Mucosa of descending colon (tissue), 3 donors: ENCODE measurements at regions not wholly inside any gene's neighbourhood (a gene's known extent, or its start where the extent isn't known, plus 50 kb on each side); places are given as distances from the start of the nearest gene placed in this dataset.

Experiments used
- ATAC-seq: fragments of 200-7000 bp; cut with Tn5 transposase; one replicate; pipeline ENCODE4 v1.9.1; 2020; ENCODE audit warnings: mild to moderate bottlenecking, moderate library complexity
- DNase-seq, 3 donors: peaks; one replicate each; pipeline ENCODE4 v3.0.0-alpha.2; 2020
- H3K36me3 ChIP-seq: fragments of 200-600 bp; one replicate; pipeline ENCODE4 v1.8.0; 2021; ENCODE audit warnings: low read depth, mild to moderate bottlenecking
- H3K4me1 ChIP-seq: fragments of 200-600 bp; one replicate; pipeline ENCODE4 v1.8.0; 2021; ENCODE audit warnings: low read depth, mild to moderate bottlenecking
- H3K4me3 ChIP-seq: fragments of 200-600 bp; one replicate; pipeline ENCODE4 v1.8.0; 2021; ENCODE audit warnings: mild to moderate bottlenecking
- H3K9me3 ChIP-seq: fragments of 200-600 bp; one replicate; pipeline ENCODE4 v1.8.0; 2021; ENCODE audit warnings: mild to moderate bottlenecking
- CTCF ChIP-seq: fragments of 200-600 bp; IDR thresholded peaks from one replicate; pipeline ENCODE4 v1.8.0; 2022; ENCODE audit warnings: antibody characterized with exemption, mild to moderate bottlenecking
- intact Hi-C, 2 donors: fragments of 100-400 bp; cut with DNase I in 1 of 2; cut with micrococcal nuclease in 1 of 2; formaldehyde crosslinking; loops; one replicate each; pipeline versions ENCODE4 v1.11.0 to v1.11.1; 2022; cut with DNase I, micrococcal nuclease
- donor health status: DM: no; HTN: no; CAD: no; lungs with moderate emphysema.
- donor health status: DM: no; HTN: no; CAD: no.
- donor health status: DM: no; HTN: yes; CAD: no.

- TF ChIP-seq CTCF, result no peak
- intact Hi-C loops, result no loop called here
- no peaks in the 10 kb centered on the region for H3K36me3 ChIP-seq
- H3K9me3 ChIP-seq, result no peaks in the 10 kb centered on the region
- DNase-seq (no peak), ATAC-seq (no peak)
- no peak overlapping the region for H3K4me3 ChIP-seq
- no peaks in the 10 kb centered on the region for H3K4me1 ChIP-seq
These were observed 57.8 kb upstream of the VRK1 start for GRCh38 chr14:96739200-96739910.

- DNase-seq (peak; percentile 61 to 76 (median 63)), ATAC-seq (peak; percentile 95)
- no peak overlapping the region for H3K4me3 ChIP-seq
- TF ChIP-seq CTCF, result peak; percentile 95
- no peaks in the 10 kb centered on the region for H3K36me3 ChIP-seq
- H3K4me1 ChIP-seq, result no peaks in the 10 kb centered on the region
- intact Hi-C loops, result loop anchor here in 1 of 2 donors (10.0 kb wide), 1 partner anchor 167 kb away; no protein-coding TSS in a partner anchor
- H3K9me3 ChIP-seq, result no peaks in the 10 kb centered on the region
These were observed 55.8 kb upstream of the VRK1 start for GRCh38 chr14:96741151-96741977.

GRCh38 chr14:96744262-96744661, 52.9 kb upstream of the VRK1 start:
- no peak overlapping the region for H3K4me3 ChIP-seq
- no peaks in the 10 kb centered on the region for H3K36me3 ChIP-seq
- no peaks in the 10 kb centered on the region for H3K9me3 ChIP-seq
- ATAC-seq (no peak), DNase-seq (no peak)
- intact Hi-C loops, result loop anchor here in 1 of 2 donors (10.0 kb wide), 1 partner anchor 169 kb away; no protein-coding TSS in a partner anchor
- TF ChIP-seq CTCF, result no peak
- H3K4me1 ChIP-seq, result no peaks in the 10 kb centered on the region

- H3K4me1 ChIP-seq, result no peaks in the 10 kb centered on the region
- ATAC-seq (no peak), DNase-seq (no peak)
- H3K9me3 ChIP-seq, result no peaks in the 10 kb centered on the region
- TF ChIP-seq CTCF, result no peak
- H3K36me3 ChIP-seq, result no peaks in the 10 kb centered on the region
- intact Hi-C loops, result loop anchor here in 1 of 2 donors (10.0 kb wide), 1 partner anchor 171 kb away; no protein-coding TSS in a partner anchor
- no peak overlapping the region for H3K4me3 ChIP-seq
These were observed 51.6 kb upstream of the VRK1 start for GRCh38 chr14:96745500-96746051.

- intact Hi-C loops, result loop anchor here in 1 of 2 donors (10.0 kb wide), 1 partner anchor 171 kb away; no protein-coding TSS in a partner anchor
- TF ChIP-seq CTCF, result no peak
- no peaks in the 10 kb centered on the region for H3K36me3 ChIP-seq
- DNase-seq (no peak), ATAC-seq (no peak)
- no peaks in the 10 kb centered on the region for H3K4me1 ChIP-seq
- H3K4me3 ChIP-seq, result no peak overlapping the region
- H3K9me3 ChIP-seq, result no peaks in the 10 kb centered on the region
These were observed 51.1 kb upstream of the VRK1 start for GRCh38 chr14:96746101-96746500.
